T follicular helper cell (primary cell): ENCODE measurements at regions not wholly inside any gene's neighbourhood (a gene's known extent, or its start where the extent isn't known, plus 50 kb on each side); places are given as distances from the start of the nearest gene placed in this dataset.
"Not testable (repeated sequence)": the region's sequence is repeated elsewhere in the genome, so short reads cannot be mapped to it uniquely, and the experiment has no call there.

Experiments
- DNase-seq: peaks from one replicate; pipeline ENCODE4 v3.0.0-alpha.2; 2020; ENCODE audit warnings: low read depth

DNA sequence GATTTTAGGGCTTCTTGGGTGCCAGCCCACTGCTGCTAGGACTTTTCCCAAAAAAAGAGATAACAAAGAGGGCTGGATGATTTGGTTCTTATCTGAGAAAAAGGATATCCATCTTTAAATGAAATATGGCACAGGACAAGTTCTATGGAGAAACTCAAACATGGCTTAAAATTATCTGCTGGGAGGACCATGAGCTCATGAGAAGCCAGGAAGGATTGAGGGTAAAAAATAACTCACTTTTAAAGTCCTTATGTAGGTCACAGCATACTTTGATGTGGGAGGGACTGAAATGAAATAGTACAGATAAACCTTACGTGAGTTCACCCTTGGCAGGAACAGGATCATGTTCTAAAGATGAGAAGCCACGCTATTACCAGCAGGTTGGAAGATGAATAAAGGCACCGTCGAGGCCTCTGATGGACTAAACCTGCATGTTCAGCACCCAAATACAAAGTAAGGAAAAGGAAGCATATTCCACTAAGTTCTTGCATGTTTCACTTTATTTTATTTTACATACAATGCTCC, 369.2 kb upstream of the KLF6 start:
- no peak for DNase-seq

DNA sequence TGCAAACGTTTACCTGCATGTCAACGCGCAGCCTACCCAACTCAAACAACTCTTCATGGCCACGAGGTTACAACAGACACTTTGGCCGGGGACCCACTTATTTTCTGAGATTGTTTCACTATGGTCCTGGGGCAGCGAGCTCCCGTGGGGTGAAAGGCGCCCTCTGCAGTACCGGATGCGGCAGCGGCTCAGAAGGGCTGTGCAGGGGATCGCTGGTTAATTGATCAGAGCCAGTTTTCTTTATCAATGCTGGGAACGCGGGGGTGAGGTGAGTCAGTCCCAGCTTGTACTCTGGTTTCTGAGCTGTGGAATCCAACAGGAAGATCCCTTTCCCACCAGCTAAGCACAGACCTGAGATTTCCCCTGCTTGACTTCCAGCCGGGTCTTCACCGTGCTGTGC, 366.5 kb upstream of the KLF6 start:
- DNase-seq = no peak

- DNase-seq = no peak
These were observed 365.7 kb upstream of the KLF6 start for GRCh38 chr10:4150676-4151075.

GRCh38 chr10:4149460-4149859, 364.5 kb upstream of the KLF6 start:
- not testable (repeated sequence) for DNase-seq

DNA sequence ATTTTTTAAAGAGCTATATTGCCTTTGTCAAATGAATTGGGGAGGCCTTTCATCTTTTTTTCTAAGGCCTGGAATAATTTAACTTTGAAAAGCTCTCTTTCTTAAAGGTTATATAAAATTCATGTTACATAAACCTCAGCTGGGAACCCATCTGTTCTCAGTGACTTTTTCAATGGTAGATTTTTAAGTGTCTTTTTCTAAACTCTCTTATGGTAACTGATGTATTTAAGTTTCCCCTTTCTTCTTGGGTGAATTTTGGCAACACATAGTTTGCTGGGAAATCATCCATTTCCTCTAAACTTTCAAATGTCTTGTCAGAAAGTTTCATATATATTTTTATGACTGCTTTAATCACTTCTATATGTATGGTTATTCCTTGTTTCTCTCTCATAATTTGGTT, 362.2 kb upstream of the KLF6 start:
- no peak for DNase-seq

GRCh38 chr10:4144817-4145216, 359.8 kb upstream of the KLF6 start:
- DNase-seq = no peak

DNA sequence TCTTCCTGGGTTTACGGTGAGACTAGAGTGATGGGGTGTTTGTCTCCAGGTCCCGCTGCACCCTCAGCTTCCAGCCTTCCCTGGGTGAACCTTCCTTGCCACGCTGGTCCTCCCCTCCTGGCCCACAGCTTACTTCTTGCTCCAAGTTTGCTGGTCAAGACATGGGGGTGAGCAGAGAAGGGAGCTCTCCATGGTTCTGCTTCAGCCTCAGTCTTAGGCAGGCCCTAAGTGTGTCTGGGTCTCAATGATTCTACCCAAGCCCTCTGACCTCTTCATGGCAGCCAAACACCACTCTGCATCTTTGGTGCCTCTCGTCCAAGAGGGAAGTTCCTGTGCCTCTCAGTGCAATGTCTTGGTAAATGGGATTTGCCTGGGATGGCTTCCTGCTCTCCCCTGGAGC, 356.5 kb upstream of the KLF6 start:
- DNase-seq = no peak

DNA sequence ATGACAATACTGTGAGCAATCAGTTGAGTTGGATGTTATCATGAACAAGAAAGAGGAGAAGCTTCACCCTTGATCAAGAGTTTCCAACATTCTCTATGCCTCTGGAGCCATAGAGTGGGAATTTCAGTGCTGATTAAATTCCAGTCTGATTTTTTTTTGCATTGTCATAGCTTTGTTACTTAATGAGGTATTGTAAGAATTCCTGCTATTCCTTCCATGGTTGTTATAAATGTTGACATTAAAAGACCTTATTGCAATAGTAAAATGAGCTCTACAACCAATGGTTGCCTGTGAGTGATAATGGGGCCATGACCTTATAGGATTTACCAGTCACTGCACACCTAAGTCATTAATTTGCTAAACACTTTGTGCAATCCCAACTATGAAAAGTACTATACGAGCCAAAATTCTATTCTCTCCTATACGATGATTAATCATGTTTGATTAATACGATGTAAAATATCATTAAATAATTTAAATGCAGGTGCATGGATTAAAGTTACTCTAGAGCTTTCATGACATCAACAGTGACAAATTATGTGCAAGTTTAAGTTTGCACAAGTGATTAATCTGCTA, 353.2 kb upstream of the KLF6 start:
- no peak for DNase-seq

DNA sequence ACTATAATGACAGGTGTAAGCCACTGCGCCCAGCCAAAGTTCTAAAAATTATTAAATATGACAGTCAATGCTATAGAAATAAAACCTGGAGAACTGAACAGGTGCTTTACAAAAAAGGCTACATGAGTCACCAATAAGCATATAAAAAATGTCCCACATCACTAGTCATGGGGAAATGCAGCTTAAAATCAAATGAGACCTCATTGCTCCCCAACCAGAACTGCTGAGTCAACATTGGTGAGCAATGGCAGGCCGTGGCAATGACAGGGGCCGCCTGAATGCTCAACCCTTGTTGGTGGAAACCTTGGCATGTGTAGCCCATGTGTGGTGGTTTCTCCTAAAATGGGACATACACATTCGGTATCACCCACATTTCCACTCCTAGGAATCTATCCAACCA, 352.3 kb upstream of the KLF6 start:
- no peak for DNase-seq

GRCh38 chr10:4136121-4136520, 351.1 kb upstream of the KLF6 start:
- no peak for DNase-seq

- no peak for DNase-seq
These were observed 347.2 kb upstream of the KLF6 start for GRCh38 chr10:4132216-4132556.

DNA sequence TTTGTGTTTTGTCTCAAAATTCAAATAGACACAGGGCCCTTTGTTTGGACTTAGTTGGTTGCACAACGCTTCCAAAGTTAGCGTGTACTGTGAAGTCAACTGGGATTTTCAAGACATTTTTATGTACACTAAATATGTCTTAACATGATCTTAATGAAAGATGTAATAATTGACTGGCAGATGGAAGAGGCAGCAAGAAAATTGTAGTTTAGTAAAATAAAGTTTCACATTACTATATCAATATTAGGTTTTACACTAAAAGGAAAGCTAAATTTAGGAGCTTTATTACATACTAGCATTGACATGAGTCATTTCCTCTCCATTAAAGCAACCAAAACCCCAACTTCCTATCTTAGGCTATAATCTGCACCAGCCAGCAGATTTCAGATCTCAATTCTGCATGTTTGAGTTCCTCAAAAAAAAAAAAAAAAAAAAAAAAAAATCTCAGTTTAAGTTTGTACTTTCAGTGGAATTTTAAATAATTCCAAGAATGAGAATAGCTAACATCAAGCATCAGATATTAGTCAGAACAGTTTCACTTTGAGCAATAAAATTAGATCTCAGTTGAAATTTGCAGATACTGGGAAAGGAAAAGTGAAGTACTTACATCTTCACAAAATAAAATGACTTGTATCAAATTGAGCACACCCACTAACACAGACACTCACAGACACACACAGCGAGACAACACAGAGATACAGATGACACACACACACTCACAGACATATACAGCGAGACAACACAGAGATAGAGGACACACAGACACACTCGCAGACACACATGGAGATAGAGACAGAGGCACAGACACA, 346.6 kb upstream of the KLF6 start:
- peak; percentile 10 for DNase-seq

GRCh38 chr10:4130685-4131084, 345.7 kb upstream of the KLF6 start:
- no peak for DNase-seq

DNA sequence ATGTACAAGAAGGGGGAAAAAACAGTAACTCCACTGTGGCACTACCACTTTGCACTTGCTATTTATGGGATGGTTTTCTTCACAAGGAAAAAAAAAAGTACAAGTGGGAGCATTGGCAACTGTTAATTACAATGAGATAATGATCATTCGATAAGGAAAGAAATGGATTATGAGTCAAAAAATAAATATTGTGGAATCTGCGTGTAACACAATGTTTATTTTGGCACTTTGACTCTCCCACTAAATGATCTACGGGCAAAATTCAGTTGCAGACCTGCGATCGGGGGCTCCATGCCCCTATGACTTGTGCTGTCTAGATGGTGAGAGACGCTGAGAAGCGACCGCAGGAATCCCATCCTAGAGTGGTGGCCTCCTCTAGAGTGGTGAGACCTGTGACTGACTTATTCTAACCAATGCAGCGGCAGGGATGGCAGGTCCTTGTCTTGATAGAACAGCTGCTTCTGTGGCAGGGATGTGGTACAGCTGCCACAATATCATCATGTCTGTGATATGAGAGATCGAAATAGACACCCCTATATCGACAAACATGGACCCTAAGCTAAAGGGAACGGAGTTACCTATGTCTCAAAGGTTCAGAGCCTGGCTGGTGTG, 345.0 kb upstream of the KLF6 start:
- DNase-seq = no peak

DNA sequence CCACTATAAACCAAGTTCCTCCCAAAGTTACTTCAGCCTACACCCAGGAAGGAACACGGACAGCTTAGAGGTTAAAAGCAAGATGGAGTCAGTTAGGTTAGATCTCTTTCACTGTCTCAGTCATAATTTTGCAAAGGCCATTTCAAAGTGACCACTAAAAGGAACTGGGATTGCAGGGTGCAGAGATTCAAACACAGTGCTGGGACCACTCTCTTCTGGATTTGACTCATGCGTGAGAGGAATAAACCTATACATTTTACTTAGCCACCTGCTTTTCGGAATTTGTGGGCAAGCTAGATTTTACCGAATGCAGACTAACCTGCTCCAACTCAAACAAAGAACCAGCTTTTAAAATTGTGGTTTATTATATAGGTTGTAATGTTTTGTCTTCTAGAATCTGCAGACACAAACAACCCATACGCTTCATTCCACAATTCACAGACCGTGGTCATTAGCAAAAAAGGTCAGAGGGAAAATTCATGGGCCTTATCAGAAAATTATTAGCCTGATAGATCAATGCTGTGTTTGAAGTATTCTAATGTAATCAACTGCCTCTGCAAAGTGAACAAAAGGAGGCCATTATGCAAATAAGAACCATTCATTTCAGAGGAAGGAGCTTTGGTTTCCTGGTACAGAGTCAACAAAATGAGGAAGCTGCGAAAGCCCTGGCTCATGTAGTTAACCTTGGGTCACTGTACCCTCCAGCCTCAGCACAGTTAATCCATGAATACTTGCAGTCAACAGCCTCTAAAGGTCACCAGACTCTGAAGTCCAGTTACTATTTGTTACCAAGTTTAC, 342.7 kb upstream of the KLF6 start:
- no peak for DNase-seq

GRCh38 chr10:4125776-4126175, 340.8 kb upstream of the KLF6 start:
- DNase-seq = no peak

DNA sequence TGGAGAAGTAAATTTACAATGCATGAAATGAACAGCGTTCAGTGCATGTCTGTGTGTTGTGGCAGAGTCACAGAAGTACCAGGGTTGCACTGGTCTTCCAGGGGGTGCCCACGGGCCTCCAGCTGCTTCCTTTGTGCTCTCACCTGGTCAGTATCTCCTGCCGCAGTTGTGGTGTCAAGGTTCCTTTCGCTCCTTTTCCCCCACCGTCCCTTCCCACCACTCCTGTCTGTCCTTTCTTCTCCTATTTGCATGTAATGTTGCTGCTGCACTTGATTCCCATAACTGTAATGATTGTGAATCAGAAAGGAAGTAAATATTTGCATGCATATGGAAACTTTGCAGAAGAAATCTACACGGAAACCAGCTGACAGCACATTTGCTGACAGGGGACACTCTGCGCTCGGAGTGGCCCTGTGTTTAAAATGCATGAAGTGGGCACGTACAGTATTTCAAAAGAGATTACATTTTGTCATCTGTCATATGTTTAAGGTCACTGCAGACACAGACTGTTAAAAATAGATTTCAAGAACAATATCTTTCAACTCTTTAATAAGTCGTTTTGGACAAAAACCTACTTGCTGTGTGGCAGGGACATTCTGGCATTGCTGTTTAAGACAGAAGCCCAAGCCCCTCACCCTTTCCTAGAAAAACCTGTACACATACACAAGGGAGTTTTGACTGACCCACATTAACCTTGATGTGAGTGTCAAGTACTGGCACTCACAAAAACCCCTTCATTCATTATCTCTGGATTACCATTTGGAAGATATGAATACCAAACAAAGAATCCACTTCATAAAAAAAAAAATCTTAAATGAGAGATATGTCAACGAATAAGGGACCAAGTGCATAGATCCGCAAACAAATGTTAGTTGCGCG, 336.7 kb upstream of the KLF6 start:
- no peak for DNase-seq

DNA sequence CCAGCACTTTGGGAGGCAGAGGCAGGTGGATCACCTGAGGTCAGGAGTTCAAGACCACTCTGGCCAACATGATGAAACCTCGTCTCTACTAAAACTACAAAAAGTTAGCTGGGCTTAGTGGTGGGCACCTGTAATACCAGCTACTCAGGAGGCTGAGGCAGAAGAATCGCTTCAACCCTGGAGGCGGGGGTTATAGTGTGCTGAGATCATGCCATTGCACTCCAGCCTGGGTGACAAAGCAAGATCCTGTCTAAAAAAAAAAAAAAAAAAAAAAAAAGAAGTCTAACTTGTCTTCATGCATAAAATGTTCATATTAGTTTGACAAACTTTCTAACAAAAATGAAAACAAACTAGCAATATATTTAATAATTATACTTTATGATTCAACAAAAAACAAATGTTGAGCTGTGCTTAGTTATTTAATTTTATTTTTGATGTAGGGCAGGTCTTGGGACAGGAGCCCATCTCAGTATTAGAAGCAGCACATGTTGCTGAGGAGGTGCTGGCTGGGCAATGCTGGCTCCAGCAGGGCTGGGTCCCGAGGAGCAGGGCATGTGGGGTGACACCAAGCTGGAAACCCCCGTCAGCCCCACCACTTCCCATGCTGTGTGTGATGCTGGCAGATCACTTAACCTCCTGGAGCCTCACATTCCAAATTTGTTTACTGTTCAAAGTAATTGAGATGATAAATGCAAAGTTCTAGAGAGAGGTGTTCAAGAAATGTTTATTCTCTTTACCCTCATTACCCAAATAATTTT, 335.3 kb upstream of the KLF6 start:
- peak; percentile 25 for DNase-seq

DNA sequence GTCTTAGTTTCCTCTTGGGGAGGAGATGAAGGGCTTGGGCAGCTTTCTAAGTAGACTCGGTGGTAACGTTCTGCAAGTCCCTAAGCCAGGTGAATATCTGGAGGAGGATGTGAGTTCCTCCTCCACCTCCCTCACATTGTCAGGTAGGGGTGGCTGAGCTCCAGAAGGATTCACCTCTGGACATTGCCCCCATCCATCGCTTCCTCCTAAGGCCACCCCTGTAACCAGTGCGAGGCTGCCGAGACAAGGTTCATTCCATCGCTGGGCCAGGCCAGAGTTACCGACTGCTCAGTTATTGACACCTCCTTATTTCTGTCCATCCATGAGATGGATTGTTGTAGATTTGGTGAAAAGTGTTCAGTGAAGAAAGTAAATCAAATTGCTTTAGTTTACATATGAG, 334.1 kb upstream of the KLF6 start:
- no peak for DNase-seq

GRCh38 chr10:4117604-4118003, 332.6 kb upstream of the KLF6 start:
- no peak for DNase-seq

GRCh38 chr10:4111643-4112042, 326.6 kb upstream of the KLF6 start:
- DNase-seq = no peak
